ENCODE measurements at regions not wholly inside any gene's neighbourhood (a gene's known extent, or its start where the extent isn't known, plus 50 kb on each side); places are given as distances from the start of the nearest gene placed in this dataset.

DNA sequence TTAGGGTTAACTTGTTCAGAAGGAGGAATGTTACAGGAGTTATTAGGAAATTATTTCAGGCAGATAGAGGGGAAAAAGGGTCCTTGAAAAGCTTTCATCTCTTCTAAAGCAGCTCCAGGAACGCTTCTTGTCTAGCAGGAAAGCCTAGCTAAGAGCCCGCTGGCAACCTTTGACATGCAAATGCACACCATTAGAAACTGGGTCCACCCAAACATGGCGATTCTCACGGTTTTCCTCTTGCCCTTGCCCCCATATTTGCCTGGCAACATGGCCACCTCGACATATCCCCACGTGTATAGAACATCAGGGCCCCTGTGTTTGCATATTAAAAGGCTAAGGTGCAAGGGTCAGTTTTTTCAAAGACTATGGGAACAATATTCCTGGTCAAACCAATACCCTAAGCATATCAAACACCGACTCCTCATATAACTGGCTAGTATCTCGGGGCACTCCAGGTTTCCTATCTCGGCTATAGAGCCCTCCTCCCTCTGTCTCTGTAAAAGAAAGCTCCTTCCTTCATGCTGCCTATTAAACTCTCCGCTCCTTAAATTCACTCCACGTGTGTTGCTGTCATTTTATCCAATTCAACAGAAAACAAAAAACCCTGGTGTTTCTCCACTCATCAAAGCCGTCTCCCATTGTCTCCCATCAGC is 268.9 kb upstream of the HSFY2 start:
- TF ChIP-seq POLR2A (IDR thresholded peaks at IDR 0.05; ENCODE audit: borderline replicate concordance, extremely low read depth, insufficient read depth, insufficient read length) (no peak), EZH2 (IDR thresholded peaks at IDR 0.05) (no peak), EZH2phosphoT487 (IDR thresholded peaks at IDR 0.05; ENCODE audit: borderline replicate concordance) (no peak), ZNF274 (IDR thresholded peaks at IDR 0.05; ENCODE audit: low read depth, low read length) (no peak)
- TF ChIP-seq, protein P1, sequence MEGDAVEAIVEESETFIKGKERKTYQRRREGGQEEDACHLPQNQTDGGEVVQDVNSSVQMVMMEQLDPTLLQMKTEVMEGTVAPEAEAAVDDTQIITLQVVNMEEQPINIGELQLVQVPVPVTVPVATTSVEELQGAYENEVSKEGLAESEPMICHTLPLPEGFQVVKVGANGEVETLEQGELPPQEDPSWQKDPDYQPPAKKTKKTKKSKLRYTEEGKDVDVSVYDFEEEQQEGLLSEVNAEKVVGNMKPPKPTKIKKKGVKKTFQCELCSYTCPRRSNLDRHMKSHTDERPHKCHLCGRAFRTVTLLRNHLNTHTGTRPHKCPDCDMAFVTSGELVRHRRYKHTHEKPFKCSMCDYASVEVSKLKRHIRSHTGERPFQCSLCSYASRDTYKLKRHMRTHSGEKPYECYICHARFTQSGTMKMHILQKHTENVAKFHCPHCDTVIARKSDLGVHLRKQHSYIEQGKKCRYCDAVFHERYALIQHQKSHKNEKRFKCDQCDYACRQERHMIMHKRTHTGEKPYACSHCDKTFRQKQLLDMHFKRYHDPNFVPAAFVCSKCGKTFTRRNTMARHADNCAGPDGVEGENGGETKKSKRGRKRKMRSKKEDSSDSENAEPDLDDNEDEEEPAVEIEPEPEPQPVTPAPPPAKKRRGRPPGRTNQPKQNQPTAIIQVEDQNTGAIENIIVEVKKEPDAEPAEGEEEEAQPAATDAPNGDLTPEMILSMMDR (IDR thresholded peaks at IDR 0.05 in 2 of 3, conservative IDR thresholded peaks at IDR 0.05 in 1 of 3; ENCODE audit: borderline replicate concordance in 1 of 3, insufficient read depth in 1 of 3, low read depth in 2 of 3, low read length in 2 of 3), result no peak
- TF ChIP-seq, protein P2, sequence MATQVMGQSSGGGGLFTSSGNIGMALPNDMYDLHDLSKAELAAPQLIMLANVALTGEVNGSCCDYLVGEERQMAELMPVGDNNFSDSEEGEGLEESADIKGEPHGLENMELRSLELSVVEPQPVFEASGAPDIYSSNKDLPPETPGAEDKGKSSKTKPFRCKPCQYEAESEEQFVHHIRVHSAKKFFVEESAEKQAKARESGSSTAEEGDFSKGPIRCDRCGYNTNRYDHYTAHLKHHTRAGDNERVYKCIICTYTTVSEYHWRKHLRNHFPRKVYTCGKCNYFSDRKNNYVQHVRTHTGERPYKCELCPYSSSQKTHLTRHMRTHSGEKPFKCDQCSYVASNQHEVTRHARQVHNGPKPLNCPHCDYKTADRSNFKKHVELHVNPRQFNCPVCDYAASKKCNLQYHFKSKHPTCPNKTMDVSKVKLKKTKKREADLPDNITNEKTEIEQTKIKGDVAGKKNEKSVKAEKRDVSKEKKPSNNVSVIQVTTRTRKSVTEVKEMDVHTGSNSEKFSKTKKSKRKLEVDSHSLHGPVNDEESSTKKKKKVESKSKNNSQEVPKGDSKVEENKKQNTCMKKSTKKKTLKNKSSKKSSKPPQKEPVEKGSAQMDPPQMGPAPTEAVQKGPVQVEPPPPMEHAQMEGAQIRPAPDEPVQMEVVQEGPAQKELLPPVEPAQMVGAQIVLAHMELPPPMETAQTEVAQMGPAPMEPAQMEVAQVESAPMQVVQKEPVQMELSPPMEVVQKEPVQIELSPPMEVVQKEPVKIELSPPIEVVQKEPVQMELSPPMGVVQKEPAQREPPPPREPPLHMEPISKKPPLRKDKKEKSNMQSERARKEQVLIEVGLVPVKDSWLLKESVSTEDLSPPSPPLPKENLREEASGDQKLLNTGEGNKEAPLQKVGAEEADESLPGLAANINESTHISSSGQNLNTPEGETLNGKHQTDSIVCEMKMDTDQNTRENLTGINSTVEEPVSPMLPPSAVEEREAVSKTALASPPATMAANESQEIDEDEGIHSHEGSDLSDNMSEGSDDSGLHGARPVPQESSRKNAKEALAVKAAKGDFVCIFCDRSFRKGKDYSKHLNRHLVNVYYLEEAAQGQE (IDR thresholded peaks at IDR 0.05; ENCODE audit: low read depth), result no peak
